Neural cell (in vitro differentiated cells): ENCODE measurements at regions not wholly inside any gene's neighbourhood (a gene's known extent, or its start where the extent isn't known, plus 50 kb on each side); places are given as distances from the start of the nearest gene placed in this dataset.

Source experiments
- H2AFZ ChIP-seq: fragments of 200-600, 300-800 bp; sonication (generic), shearing (Covaris generic); 2 replicates; pipeline ENCODE4 v1.6.0; 2014; ENCODE audit warnings: low read depth, mild to moderate bottlenecking, antibody characterized with exemption, low read length, moderate library complexity
- H3F3A ChIP-seq: fragments of 200-600 bp; shearing (Covaris generic); 2 replicates; pipeline ENCODE4 v1.6.1; 2016; ENCODE audit warnings: mild to moderate bottlenecking, moderate library complexity, mixed read lengths, antibody characterized with exemption, low read length; ENCODE audit not compliant: insufficient read depth, poor library complexity, severe bottlenecking
- H3K27ac ChIP-seq: fragments of 200-600, 300-800 bp; sonication (generic), shearing (Covaris generic); 2 replicates; pipeline ENCODE4 v1.5.1; 2014; ENCODE audit warnings: mild to moderate bottlenecking, low read length, moderate library complexity
- H3K27me3 ChIP-seq: fragments of 300-800, 200-600 bp; sonication (generic), shearing (Covaris generic); 2 replicates; pipeline ENCODE4 v1.6.0; 2014; ENCODE audit warnings: mild to moderate bottlenecking, low read depth, low read length, moderate library complexity; ENCODE audit not compliant: insufficient read depth
- H3K36me3 ChIP-seq: fragments of 300-800, 200-600 bp; sonication (generic), shearing (Covaris generic); 2 replicates; pipeline ENCODE4 v1.5.1; 2014; ENCODE audit warnings: mild to moderate bottlenecking, antibody characterized with exemption, low read length, moderate library complexity; ENCODE audit not compliant: insufficient read depth
- H3K4me2 ChIP-seq: fragments of 300-800, 200-600 bp; sonication (generic), shearing (Covaris generic); 2 replicates; pipeline ENCODE4 v1.6.0; 2014; ENCODE audit warnings: mild to moderate bottlenecking, low read length
- H3K4me3 ChIP-seq: fragments of 300-800, 200-600 bp; sonication (generic), shearing (Covaris generic); 2 replicates; pipeline ENCODE4 v1.5.1; 2014; ENCODE audit warnings: mild to moderate bottlenecking, low read length, moderate library complexity
- H3K79me2 ChIP-seq: fragments of 200-600 bp; shearing (Covaris generic); replicated peaks from 2 replicates; pipeline ENCODE4 v1.6.0; 2014; ENCODE audit warnings: mild to moderate bottlenecking, low read length, moderate library complexity; ENCODE audit not compliant: insufficient read depth
- H3K9ac ChIP-seq: fragments of 300-800, 200-600 bp; sonication (generic), shearing (Covaris generic); 2 replicates; pipeline ENCODE4 v1.6.1; 2016; ENCODE audit warnings: mild to moderate bottlenecking, low read length, mixed read lengths
- H3K9me2 ChIP-seq: fragments of 200-600 bp; shearing (Covaris generic); 2 replicates; pipeline ENCODE4 v1.6.1; 2016; ENCODE audit warnings: mild to moderate bottlenecking, low read length, mixed read lengths; ENCODE audit not compliant: insufficient read depth
- H3K9me3 ChIP-seq: fragments of 200-600, 300-800 bp; sonication (generic), shearing (Covaris generic); 2 replicates; pipeline ENCODE4 v1.6.1; 2016; ENCODE audit warnings: mild to moderate bottlenecking, mixed run types, low read length, moderate library complexity, mixed read lengths
- H4K20me1 ChIP-seq: fragments of 200-600 bp; shearing (Covaris generic); 2 replicates; pipeline ENCODE4 v1.6.1; 2016; ENCODE audit warnings: mild to moderate bottlenecking, mixed run types; ENCODE audit not compliant: insufficient read depth
- EP300 ChIP-seq: fragments of 450-650 bp; conservative IDR thresholded peaks from 2 replicates; pipeline ENCODE4 v1.6.1; 2014; ENCODE audit warnings: antibody characterized with exemption, mild to moderate bottlenecking, moderate library complexity; ENCODE audit not compliant: poor library complexity, severe bottlenecking
- EZH2 ChIP-seq: fragments of 200-600, 300-800 bp; shearing (Covaris generic), sonication (generic); IDR thresholded peaks from 2 replicates; pipeline ENCODE4 v1.6.1; 2014; ENCODE audit warnings: antibody characterized with exemption, low read length, borderline replicate concordance, mild to moderate bottlenecking; ENCODE audit not compliant: insufficient read depth, poor library complexity, severe bottlenecking
- MXI1 ChIP-seq: fragments of 450-650 bp; conservative IDR thresholded peaks from 2 replicates; pipeline ENCODE4 v1.6.1; 2014; ENCODE audit warnings: antibody characterized with exemption, mild to moderate bottlenecking; ENCODE audit not compliant: poor library complexity, severe bottlenecking
- POLR2AphosphoS5 ChIP-seq: IDR thresholded peaks from 2 replicates; pipeline ENCODE4 v1.6.1; 2012
- RAD21 ChIP-seq: fragments of 450-650 bp; conservative IDR thresholded peaks from 2 replicates; pipeline ENCODE4 v1.6.1; 2014; ENCODE audit warnings: antibody characterized with exemption, mild to moderate bottlenecking, moderate library complexity
- SMC3 ChIP-seq: fragments of 450-650 bp; conservative IDR thresholded peaks from 2 replicates; pipeline ENCODE4 v1.6.1; 2014; ENCODE audit warnings: antibody characterized with exemption, mild to moderate bottlenecking, moderate library complexity; ENCODE audit not compliant: poor library complexity
- TAF1 ChIP-seq: IDR thresholded peaks from 2 replicates; pipeline ENCODE4 v1.6.1; 2012; ENCODE audit warnings: low read depth
- TF ChIP-seq, protein P1 (sequence below): IDR thresholded peaks from 2 replicates; pipeline ENCODE4 v1.6.1; 2012; ENCODE audit warnings: borderline replicate concordance
- TF ChIP-seq, protein P2 (sequence below): fragments of 450-650 bp; IDR thresholded peaks from 2 replicates; pipeline ENCODE4 v1.5.1; 2014; ENCODE audit warnings: antibody characterized with exemption, mild to moderate bottlenecking, moderate library complexity; ENCODE audit not compliant: poor library complexity, severe bottlenecking

DNA sequence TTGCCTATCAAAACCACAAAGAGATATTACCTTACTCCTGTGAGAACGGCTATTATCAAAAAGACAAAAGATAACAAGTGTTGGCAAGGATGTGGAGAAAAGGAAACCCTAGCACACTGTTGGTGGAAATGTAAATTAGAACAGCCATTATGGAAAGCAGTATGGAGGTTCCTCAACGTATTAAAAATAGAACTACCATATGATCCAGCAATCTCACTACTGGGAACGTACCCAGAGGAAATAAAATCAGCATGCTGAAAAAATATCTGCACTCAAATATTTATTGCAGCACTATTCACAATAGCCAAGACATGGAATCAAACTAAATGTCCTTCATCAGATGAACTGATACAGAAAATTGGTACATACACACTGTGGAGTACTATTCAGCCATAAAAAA lies 149.4 kb upstream of the MLN start:
- Histone ChIP-seq H3K27me3 (no peaks in the 10 kb centered on the region), H3K9ac (no peak overlapping the region), H3K9me3 (no peaks in the 10 kb centered on the region), H3K27ac (no peak overlapping the region), H3K4me2 (no peak overlapping the region), H2AFZ (no peak overlapping the region), H3F3A (no peaks in the 10 kb centered on the region), H3K4me3 (no peak overlapping the region), H4K20me1 (no peaks in the 10 kb centered on the region), H3K36me3 (no peaks in the 10 kb centered on the region), H3K79me2 (no peaks in the 10 kb centered on the region), H3K9me2 (no peaks in the 10 kb centered on the region)
- TF ChIP-seq RAD21, result no peak
- TF ChIP-seq EZH2, result no peak
- TF ChIP-seq SMC3, result no peak
- no peak for TF ChIP-seq TAF1
- no peak for TF ChIP-seq MXI1
- TF ChIP-seq, protein P1, sequence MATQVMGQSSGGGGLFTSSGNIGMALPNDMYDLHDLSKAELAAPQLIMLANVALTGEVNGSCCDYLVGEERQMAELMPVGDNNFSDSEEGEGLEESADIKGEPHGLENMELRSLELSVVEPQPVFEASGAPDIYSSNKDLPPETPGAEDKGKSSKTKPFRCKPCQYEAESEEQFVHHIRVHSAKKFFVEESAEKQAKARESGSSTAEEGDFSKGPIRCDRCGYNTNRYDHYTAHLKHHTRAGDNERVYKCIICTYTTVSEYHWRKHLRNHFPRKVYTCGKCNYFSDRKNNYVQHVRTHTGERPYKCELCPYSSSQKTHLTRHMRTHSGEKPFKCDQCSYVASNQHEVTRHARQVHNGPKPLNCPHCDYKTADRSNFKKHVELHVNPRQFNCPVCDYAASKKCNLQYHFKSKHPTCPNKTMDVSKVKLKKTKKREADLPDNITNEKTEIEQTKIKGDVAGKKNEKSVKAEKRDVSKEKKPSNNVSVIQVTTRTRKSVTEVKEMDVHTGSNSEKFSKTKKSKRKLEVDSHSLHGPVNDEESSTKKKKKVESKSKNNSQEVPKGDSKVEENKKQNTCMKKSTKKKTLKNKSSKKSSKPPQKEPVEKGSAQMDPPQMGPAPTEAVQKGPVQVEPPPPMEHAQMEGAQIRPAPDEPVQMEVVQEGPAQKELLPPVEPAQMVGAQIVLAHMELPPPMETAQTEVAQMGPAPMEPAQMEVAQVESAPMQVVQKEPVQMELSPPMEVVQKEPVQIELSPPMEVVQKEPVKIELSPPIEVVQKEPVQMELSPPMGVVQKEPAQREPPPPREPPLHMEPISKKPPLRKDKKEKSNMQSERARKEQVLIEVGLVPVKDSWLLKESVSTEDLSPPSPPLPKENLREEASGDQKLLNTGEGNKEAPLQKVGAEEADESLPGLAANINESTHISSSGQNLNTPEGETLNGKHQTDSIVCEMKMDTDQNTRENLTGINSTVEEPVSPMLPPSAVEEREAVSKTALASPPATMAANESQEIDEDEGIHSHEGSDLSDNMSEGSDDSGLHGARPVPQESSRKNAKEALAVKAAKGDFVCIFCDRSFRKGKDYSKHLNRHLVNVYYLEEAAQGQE, result no peak
- TF ChIP-seq EP300, result no peak
- TF ChIP-seq, protein P2, sequence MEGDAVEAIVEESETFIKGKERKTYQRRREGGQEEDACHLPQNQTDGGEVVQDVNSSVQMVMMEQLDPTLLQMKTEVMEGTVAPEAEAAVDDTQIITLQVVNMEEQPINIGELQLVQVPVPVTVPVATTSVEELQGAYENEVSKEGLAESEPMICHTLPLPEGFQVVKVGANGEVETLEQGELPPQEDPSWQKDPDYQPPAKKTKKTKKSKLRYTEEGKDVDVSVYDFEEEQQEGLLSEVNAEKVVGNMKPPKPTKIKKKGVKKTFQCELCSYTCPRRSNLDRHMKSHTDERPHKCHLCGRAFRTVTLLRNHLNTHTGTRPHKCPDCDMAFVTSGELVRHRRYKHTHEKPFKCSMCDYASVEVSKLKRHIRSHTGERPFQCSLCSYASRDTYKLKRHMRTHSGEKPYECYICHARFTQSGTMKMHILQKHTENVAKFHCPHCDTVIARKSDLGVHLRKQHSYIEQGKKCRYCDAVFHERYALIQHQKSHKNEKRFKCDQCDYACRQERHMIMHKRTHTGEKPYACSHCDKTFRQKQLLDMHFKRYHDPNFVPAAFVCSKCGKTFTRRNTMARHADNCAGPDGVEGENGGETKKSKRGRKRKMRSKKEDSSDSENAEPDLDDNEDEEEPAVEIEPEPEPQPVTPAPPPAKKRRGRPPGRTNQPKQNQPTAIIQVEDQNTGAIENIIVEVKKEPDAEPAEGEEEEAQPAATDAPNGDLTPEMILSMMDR, result no peak
- no peak for TF ChIP-seq POLR2AphosphoS5

DNA sequence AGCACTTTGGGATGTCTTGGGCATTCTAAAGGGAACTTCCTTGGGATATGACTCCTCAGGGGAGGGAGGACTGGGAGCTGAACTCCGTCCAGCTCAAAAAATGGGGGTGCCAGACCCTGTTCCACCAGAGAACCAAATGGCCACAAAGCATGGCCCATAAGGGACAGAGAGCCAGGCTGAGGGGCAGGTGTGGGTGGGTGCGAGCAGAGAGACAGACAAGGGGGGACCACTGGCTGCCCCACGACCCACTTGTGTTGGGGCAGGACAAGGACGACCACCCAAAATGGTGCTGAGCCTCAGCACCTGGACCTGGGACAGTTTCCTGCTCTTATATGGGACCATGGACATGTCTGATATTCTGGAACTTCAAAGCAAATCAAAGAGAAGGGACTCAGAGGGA lies 148.2 kb upstream of the MLN start:
- no peak overlapping the region for H2AFZ ChIP-seq
- no peaks in the 10 kb centered on the region for H3F3A ChIP-seq
- H3K4me2 ChIP-seq, result no peak overlapping the region
- H4K20me1 ChIP-seq, result no peaks in the 10 kb centered on the region
- TF ChIP-seq MXI1, result no peak
- TF ChIP-seq, protein P1, result no peak
- TF ChIP-seq EZH2, result no peak
- TF ChIP-seq POLR2AphosphoS5, result no peak
- H3K9me3 ChIP-seq, result no peaks in the 10 kb centered on the region
- no peak overlapping the region for H3K9ac ChIP-seq
- no peaks in the 10 kb centered on the region for H3K27me3 ChIP-seq
- no peaks in the 10 kb centered on the region for H3K36me3 ChIP-seq
- H3K9me2 ChIP-seq, result no peaks in the 10 kb centered on the region
- no peaks in the 10 kb centered on the region for H3K79me2 ChIP-seq
- no peak overlapping the region for H3K27ac ChIP-seq
- H3K4me3 ChIP-seq, result no peak overlapping the region
